Esophagus squamous epithelium (tissue), 4 donors: ENCODE measurements at regions not wholly inside any gene's neighbourhood (a gene's known extent, or its start where the extent isn't known, plus 50 kb on each side); places are given as distances from the start of the nearest gene placed in this dataset.

Source experiments
- POLR2A ChIP-seq, 4 donors: fragments of 450-650 bp; IDR thresholded peaks; one replicate each; pipeline ENCODE4 v1.6.1; 2017; ENCODE audit warnings: antibody characterized with exemption in 4 of 4, mild to moderate bottlenecking in 4 of 4, moderate library complexity in 3 of 4
- TF ChIP-seq, protein P1 (sequence below), 6 experiments: fragments of 450-650 bp in 4 of 6; fragments of 200-600 bp in 2 of 6; sonication (generic) in 2 of 6; IDR thresholded peaks; one replicate each; pipeline ENCODE4 v1.5.1; 2016 to 2019; ENCODE audit warnings: antibody characterized with exemption in 6 of 6, mild to moderate bottlenecking in 4 of 6, moderate library complexity in 4 of 6

DNA sequence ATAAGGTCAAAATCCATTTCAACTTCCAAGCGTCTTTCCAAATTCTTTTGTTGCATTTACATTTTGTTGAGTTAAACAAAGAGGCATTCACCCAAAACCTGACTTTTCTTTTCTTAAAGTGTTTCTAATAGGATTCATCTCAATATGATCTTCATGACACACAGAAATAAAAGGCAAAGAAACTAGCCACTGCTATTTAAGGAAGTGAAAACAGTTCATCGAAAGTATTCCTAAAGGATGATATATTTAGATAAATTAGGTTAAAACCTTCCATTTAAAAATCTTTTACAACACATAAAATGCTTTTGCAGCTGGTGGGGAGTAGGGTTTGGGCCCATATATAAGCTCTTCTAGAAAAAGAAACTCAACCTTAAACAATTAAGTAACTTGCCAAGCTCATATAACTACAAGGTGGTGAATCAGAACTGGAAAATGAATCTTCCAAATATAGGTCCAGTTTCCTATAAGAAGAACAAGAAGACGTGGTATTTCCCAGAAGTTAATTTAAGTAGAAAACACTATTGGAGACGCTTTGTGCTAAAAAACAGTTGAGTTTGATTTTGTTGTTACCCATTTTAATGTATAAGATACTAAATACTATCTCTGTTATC, 336.0 kb upstream of the HNRNPA3 start:
- TF ChIP-seq, protein P1, sequence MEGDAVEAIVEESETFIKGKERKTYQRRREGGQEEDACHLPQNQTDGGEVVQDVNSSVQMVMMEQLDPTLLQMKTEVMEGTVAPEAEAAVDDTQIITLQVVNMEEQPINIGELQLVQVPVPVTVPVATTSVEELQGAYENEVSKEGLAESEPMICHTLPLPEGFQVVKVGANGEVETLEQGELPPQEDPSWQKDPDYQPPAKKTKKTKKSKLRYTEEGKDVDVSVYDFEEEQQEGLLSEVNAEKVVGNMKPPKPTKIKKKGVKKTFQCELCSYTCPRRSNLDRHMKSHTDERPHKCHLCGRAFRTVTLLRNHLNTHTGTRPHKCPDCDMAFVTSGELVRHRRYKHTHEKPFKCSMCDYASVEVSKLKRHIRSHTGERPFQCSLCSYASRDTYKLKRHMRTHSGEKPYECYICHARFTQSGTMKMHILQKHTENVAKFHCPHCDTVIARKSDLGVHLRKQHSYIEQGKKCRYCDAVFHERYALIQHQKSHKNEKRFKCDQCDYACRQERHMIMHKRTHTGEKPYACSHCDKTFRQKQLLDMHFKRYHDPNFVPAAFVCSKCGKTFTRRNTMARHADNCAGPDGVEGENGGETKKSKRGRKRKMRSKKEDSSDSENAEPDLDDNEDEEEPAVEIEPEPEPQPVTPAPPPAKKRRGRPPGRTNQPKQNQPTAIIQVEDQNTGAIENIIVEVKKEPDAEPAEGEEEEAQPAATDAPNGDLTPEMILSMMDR (IDR thresholded peaks at IDR 0.05): no peak
- no peak for TF ChIP-seq POLR2A (IDR thresholded peaks at IDR 0.05)
